Stimulated activated CD8-positive, alpha-beta memory T cell treated with anti-CD3 and anti-CD28 coated beads, Interleukin-15, amount 100 ng/mL, for 24 hours (primary cell): ENCODE measurements at regions not wholly inside any gene's neighbourhood (a gene's known extent, or its start where the extent isn't known, plus 50 kb on each side); places are given as distances from the start of the nearest gene placed in this dataset.

Experiments
- DNase-seq: peaks from one replicate; pipeline ENCODE4 v3.0.0-alpha.2; 2020; ENCODE audit warnings: low read depth

DNA sequence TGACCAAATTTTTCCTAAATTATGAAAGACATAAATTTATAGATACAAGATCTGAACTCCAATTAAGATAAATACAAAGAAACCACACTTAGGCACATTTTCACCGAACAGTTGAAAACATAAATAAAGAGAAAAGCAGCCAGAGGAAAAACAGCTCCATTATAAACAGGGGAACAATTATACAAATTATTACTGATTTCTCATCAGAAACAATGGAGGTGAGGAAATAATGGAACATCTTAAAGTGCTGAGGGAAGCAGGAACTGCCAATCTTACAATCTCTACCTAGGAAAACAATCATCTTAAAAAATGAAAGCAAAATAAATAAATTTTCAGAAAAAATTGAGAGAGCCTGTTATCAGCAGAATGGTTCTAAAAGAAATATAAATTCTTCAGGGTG, 234.4 kb upstream of the PMFBP1 start:
- no peak for DNase-seq

DNA sequence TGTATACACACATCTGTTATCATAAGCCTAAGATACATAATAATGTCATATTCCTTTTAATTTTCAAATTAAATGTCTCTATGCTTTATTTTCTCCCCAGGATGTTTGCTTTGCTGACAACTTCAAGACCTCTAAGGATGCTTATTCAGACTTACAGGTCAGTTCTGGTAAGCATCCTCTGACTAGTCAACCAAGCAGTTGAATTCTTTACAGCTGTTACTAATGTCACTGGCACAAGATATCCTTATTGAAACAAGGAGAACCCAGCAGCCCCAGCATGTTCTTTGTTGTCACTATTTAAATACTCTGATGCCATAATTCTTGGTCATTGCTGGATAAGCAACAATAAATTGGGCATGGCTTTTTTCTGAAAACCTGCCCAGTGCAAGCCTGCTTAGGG, 232.3 kb upstream of the PMFBP1 start:
- DNase-seq, result no peak

DNA sequence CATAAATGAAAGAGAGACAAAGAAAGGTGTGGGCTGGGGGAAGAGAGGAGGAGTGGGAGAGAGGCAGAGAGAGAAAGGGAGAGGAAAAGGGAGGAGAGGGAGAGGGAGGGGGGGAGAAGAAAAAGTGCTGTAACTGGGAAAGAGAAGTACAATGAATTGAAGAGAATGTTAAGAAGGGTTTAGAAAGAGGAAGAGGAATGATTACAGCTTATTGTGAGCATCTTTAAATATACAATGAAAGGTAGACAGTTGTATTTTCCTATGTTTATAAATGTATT, 229.1 kb upstream of the PMFBP1 start:
- DNase-seq, result no peak

DNA sequence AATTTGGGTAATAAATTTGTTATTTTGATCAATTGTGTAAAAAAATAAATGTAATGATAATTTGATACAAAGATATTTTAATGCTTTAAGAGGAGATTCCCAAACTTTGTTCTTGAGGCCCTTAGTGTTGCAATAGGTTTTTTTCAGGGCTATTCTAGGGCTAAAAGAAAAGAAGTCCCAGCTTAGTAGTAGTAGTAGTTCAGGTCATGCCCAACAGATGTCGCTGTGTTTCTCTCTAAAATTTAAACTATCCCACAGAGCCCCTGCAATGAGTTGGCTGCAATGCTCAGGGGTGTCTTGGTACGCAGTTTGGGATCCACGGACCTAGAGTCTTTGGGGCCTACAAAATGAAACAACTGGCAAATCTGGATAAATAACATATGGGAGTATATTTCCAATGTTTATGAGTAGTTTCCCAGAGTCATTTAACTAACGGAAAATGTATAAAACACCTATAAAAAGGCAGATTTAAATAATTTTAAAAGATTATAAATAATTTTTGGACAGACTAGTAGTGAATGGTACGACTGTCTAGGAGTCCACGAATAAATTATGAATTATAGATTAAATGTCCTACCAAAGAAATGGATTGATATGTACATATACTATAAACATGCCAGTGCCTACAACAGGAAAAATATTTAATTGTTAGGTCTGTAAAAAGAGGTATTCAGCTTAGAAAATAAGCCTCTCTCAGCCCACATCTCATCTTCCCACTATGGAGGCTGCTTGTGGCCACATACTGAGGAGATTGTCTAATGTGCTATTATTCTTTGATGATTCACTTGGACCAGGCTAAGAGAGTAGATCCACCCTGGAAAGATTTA, 228.5 kb upstream of the PMFBP1 start:
- no peak for DNase-seq

DNA sequence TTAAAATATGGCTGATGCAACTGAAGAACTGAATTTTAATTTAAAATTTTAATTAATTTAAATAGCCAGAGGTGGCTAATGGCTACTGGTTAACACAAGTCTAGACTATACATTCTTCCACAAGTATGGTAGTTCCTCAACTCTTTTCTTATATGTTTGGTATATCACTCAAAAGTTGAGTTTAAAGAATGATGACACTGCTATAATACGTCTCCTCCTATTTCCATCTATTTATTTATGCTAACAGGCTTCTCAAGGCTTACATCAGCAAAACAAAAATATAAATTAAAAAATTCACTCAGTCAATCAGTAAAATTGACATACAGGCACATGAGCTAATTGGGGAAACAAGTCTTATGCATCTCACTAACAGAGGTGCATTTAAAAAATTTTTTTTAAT, 227.9 kb upstream of the PMFBP1 start:
- DNase-seq, result no peak

DNA sequence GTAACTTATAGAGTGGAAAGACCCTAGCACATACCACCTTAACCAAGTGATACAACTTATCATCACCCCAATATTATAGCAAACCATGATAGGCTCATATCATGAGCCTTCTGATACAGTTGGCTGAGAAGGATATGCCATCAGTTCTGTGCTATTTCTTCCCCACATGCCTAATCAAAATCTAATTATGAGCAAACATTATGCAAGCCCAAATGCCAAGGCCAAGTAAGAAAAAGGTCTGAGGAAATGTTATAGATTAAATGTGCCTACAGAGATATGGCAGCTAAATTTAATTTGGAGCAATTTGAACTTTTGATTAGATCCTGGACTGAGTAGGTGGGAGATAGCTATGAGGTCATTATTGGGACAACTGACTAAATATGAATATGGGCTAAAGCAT, 225.9 kb upstream of the PMFBP1 start:
- no peak for DNase-seq

DNA sequence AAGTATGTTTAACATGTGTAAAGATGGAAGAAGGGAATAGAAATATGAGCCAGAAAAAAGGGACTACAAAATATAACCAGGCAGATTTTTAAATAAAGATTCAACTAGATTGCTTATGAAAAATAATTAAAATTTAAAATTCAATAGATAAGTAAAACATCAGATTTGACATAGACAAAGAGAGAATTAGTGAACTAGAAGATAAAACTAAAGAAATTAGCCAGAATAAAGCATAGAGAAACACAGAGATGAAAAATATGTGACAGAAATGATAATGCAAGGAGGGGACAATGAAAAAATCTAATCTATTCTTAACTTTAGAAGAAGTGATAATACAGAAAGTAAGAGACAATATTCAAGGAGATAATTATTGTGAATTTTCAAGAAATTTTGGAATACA, 222.6 kb upstream of the PMFBP1 start:
- no peak for DNase-seq

DNA sequence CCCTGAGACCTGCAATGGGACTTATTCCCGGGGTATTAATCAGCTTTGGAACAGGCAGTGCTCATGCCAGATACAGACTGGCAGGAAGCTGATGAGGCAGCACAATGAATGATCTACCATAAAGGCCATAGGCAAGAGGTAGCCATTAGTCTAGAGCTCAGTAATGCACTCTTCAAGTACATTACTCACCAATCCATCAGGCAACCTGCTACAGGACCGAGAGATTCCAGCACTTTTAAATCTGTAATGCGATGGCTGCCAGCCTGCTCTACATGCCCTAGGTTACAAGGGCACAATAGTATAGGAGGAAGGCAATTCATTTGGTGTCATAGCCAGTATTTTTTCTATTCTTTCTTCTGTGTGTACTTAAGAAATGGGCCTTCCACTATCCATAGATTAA, 217.8 kb upstream of the PMFBP1 start:
- no peak for DNase-seq

DNA sequence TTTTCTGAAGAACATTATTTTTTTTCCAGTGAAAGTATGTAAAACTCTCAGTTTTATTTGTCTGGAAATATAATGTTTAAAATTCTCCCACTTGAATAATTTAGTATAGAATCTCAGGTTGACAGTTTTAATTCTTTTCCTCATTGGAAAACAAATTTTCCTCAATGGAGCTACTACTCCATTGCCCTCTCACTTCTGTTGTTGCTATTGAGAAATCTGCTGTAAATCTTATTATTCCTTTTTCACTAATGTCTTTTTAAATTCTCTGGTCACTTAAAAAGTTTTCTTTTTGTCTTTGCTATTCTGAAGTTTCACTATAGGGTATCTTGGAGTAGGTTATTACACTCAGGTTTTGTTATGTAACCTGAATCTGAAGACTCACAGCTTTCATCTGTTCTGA, 216.1 kb upstream of the PMFBP1 start:
- no peak for DNase-seq

- no peak for DNase-seq
Observed at GRCh38 chr16:72384651-72385050, 212.7 kb upstream of the PMFBP1 start.

DNA sequence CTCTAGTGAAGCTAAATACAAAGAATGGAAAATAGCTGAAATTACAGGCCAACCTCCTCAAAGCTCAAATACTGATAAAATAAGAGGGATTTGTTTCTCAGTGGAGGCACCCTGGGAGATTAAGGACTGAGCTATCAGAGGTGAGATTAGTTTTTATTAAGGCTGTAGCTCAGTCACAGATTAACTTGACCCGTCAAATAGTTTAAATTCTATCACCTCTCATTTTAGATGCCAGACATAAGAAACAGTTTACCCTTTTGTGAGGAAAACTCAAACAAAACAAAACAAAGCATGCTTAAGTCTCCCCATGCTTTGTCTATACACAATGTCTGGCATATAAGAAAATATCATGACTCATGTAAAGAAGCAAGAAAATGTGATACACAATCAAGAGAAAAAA, 208.3 kb upstream of the PMFBP1 start:
- DNase-seq, result no peak

DNA sequence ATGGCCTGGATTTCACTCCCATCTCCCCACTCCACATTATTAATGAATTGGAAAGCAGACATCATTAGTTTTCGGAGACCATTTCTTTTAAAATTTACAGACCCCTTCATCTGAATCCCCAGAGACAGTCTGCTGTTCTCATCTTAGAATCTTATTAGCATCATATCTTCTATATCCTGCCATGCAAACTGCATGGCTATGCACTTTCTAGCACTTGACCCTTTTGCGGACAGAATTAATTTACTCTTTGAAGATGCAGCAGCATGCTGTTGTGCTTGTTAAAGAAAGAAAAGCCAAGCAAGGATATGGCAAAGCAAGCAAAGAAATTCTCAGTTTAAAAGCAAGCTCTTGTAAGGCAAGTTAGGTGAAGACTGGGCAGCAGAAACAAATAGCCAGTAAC, 201.2 kb upstream of the PMFBP1 start:
- DNase-seq, result no peak

- DNase-seq, result no peak
Observed at GRCh38 chr16:72372087-72373045, 200.4 kb upstream of the PMFBP1 start.

GRCh38 chr16:72371307-72372086, 199.5 kb upstream of the PMFBP1 start:
- no peak for DNase-seq

GRCh38 chr16:72369274-72369673, 197.3 kb upstream of the PMFBP1 start:
- no peak for DNase-seq

DNA sequence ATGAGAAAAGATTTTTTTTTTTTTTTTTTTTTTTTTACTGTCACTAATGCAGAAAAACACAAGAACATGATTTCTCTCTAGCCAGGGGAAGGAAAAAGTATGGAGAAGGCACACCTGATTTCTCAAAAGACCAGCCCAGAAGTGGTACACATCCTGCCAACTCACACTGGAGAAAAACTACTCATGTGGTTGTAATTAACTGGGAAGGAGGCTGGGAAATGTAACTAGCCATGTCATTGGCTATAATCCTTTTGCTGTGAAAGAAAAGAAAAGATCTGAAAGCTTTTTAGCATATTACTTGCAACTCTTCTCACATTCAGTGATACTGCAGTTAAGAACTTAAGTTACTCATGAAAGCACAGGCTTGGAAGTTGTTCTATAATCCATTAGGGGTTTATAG, 195.9 kb upstream of the PMFBP1 start:
- DNase-seq, result no peak

DNA sequence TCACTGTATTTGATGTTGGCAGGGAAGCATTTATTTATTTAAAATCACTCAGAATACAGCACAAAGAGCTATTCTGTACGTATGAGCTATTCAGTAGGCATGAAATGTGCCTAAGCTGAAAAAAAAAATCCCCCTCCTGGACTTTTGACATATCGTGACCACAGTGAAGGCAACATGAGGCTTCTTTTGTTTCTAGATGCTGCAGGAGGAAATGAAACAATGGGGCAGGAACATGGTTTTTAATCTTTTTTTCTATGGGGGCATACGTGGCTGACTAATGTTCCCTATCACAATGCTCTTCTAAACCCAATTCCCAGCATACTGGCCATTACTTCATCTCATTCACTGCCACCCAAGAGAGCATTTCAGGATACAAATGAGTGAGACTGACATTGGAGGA, 191.0 kb upstream of the PMFBP1 start:
- DNase-seq, result no peak

DNA sequence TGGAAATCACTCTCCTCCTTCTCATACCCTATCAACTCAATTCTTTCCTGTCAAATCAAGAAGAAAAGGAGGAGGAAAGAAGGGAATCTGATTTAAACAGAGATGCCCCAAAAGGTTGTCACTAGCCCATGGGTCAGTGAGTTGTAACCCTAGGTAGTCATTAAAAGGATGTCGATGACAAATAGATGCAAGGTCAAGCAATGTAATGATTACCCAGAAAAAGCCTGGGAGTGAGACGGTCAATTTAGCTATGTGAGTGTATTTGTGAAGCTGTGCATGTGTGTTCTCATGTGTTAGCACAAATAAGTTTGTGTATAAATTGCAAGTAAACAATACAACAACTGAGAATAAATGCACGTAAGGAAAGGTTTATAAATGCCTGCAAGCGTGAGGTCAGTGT, 190.5 kb upstream of the PMFBP1 start:
- no peak for DNase-seq

GRCh38 chr16:72357910-72358309, 186.0 kb upstream of the PMFBP1 start:
- no peak for DNase-seq

DNA sequence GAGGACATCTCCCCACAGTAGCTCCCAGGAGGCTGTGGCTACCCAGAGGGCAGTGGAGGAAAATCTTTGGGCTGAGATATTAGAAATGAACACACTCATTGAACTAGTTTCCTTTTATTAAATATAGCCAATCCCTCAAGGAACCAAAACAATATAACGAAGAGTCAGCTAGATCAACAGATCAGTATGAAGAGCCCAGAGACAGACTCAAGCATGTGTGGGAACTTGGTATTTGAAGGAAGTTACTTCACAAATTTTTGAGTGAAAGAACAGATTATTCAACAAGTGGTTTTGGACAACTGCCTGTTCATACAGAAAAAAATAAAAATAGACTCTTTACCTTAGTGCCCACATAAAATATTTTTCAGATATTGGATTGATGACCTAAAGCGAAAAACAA, 183.6 kb upstream of the PMFBP1 start:
- no peak for DNase-seq

DNA sequence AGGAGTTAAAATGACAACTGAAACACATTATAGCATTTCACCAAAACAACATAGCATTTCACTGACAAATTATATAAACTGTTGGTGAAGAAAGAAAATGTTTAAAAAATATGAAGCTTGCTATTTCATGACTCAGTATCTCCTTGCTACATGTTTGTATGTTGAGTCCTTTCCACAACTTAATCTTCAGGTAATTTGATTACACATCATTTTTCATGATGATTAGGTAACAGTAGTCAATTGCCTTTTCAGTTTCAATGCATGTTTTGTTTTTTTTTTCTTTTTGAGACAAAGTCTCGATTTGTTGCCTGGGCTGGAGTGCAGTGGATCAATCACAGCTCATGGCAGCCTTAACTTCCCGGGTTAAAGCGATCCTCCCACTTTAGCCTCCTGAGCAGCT, 177.8 kb upstream of the PMFBP1 start:
- no peak for DNase-seq

DNA sequence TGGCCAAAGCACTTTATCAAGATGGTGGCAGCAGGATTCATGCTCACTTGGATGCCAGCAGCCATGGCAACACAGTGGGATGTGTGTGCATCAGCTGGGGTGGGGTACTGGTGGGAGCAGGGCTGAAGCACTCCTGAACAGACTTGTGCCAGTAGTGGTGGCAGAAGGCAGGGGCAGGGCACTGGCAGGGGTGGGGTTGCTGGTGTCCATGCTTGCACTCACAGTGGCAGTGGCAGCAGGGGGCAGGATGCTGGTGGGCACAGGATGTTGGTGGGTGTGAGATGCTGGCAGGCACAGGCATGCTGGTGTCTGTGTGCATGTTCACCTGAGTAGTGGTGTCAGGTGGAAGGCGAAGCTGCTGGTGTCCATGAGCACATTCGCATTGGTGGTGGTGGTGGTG, 161.0 kb upstream of the PMFBP1 start:
- DNase-seq, result no peak

DNA sequence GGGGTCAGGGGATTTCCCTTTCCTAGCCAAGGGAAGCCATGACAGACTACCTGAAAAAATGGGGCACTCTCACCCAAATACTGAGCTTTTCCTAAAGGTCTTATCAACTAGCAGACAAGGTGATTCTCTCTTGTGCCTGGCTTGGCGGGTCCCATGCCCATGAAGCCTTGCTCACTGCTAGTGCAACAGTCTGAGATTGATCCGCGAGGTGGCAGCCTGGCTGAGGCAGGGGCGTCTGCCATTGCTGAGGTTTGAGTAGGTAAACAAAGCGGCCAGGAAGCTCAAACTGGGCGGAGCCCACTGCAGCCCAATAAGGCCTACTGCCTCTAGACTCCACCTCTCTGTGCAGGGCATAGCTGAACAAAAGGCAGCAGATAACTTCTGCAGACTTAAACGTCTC, 152.6 kb upstream of the PMFBP1 start:
- DNase-seq, result no peak
